DMS79 (cell line): ENCODE measurements at regions not wholly inside any gene's neighbourhood (a gene's known extent, or its start where the extent isn't known, plus 50 kb on each side); places are given as distances from the start of the nearest gene placed in this dataset.

ENCODE experiments used
- DNase-seq: peaks from one replicate; lab custom pipeline; 2025; lab: John Stamatoyannopoulos, UW

- no peak for DNase-seq
These were observed 95.9 kb upstream of the LEP start for GRCh38 chr7:128145191-128145590.

- no peak for DNase-seq
These were observed 95.0 kb upstream of the LEP start for GRCh38 chr7:128146052-128146451.

GRCh38 chr7:128148676-128149075, 92.4 kb upstream of the LEP start:
- peak; percentile 73 for DNase-seq

- DNase-seq, result no peak
These were observed 90.7 kb upstream of the LEP start for GRCh38 chr7:128150223-128150865.

GRCh38 chr7:128151635-128152034, 89.4 kb upstream of the LEP start:
- no peak for DNase-seq

GRCh38 chr7:128152721-128153120, 88.4 kb upstream of the LEP start:
- no peak for DNase-seq

GRCh38 chr7:128153436-128153835, 87.6 kb upstream of the LEP start:
- no peak for DNase-seq

- DNase-seq, result no peak
These were observed 86.6 kb upstream of the LEP start for GRCh38 chr7:128154504-128154903.

GRCh38 chr7:128155100-128155740, 85.9 kb upstream of the LEP start:
- DNase-seq, result no peak

GRCh38 chr7:128157906-128158305, 83.2 kb upstream of the LEP start:
- no peak for DNase-seq

GRCh38 chr7:128158370-128158769, 82.7 kb upstream of the LEP start:
- DNase-seq, result no peak

- no peak for DNase-seq
These were observed 80.8 kb upstream of the LEP start for GRCh38 chr7:128160296-128160695.

GRCh38 chr7:128161466-128162125, 79.5 kb upstream of the LEP start:
- DNase-seq, result no peak

GRCh38 chr7:128162666-128163065, 78.4 kb upstream of the LEP start:
- DNase-seq, result no peak

- no peak for DNase-seq
These were observed 77.6 kb upstream of the LEP start for GRCh38 chr7:128163473-128163872.

GRCh38 chr7:128164061-128164954, 76.8 kb upstream of the LEP start:
- no peak for DNase-seq

- no peak for DNase-seq
These were observed 76.0 kb upstream of the LEP start for GRCh38 chr7:128164955-128165670.

GRCh38 chr7:128165927-128166420, 75.1 kb upstream of the LEP start:
- DNase-seq, result no peak

GRCh38 chr7:128166603-128167041, 74.5 kb upstream of the LEP start:
- peak; percentile 30 for DNase-seq

- peak; percentile 40 for DNase-seq
These were observed 73.9 kb upstream of the LEP start for GRCh38 chr7:128167042-128167701.
